ENCODE measurements at regions not wholly inside any gene's neighbourhood (a gene's known extent, or its start where the extent isn't known, plus 50 kb on each side); places are given as distances from the start of the nearest gene placed in this dataset.
"Not testable (repeated sequence)": the region's sequence is repeated elsewhere in the genome, so short reads cannot be mapped to it uniquely, and the experiment has no call there.

GRCh38 chr10:120051671-120052070 lies 159.1 kb downstream of the SEC23IP start:
- DNase-seq (ENCODE audit: low read depth) (no peak), FAIRE-seq (no peak)
- Histone ChIP-seq H3K36me3 (ENCODE audit: control insufficient read depth, insufficient read depth, low read length) (no peaks in the 10 kb centered on the region), H3K27me3 (ENCODE audit: control insufficient read depth, insufficient read depth, low read length) (no peaks in the 10 kb centered on the region), H3K4me3 (ENCODE audit: low read depth, low read length) (no peak overlapping the region)
- TF ChIP-seq CTCF (IDR thresholded peaks at IDR 0.05; ENCODE audit: insufficient read depth, low read length, severe bottlenecking), result no peak

GRCh38 chr10:120052964-120053702 lies 160.6 kb downstream of the SEC23IP start:
- TF ChIP-seq CTCF (IDR thresholded peaks at IDR 0.05; ENCODE audit: insufficient read depth, low read length, severe bottlenecking), result no peak
- Histone ChIP-seq H3K4me3 (ENCODE audit: low read depth, low read length) (no peak overlapping the region), H3K27me3 (ENCODE audit: control insufficient read depth, insufficient read depth, low read length) (no peaks in the 10 kb centered on the region), H3K36me3 (ENCODE audit: control insufficient read depth, insufficient read depth, low read length) (no peaks in the 10 kb centered on the region)
- no peak for DNase-seq (ENCODE audit: low read depth)
- no peak for FAIRE-seq

GRCh38 chr10:120059790-120060189 lies 167.3 kb downstream of the SEC23IP start:
- H3K27me3 ChIP-seq (ENCODE audit: control insufficient read depth, insufficient read depth, low read length); DNase-seq (ENCODE audit: low read depth); FAIRE-seq; H3K36me3 ChIP-seq (ENCODE audit: control insufficient read depth, insufficient read depth, low read length); H3K4me3 ChIP-seq (ENCODE audit: low read depth, low read length): not testable (repeated sequence)

- FAIRE-seq (no peak), DNase-seq (ENCODE audit: low read depth) (no peak)
- TF ChIP-seq CTCF (IDR thresholded peaks at IDR 0.05; ENCODE audit: insufficient read depth, low read length, severe bottlenecking), result no peak
- no peaks in the 10 kb centered on the region for H3K36me3 ChIP-seq (ENCODE audit: control insufficient read depth, insufficient read depth, low read length)
- H3K4me3 ChIP-seq (ENCODE audit: low read depth, low read length), result no peak overlapping the region
- no peaks in the 10 kb centered on the region for H3K27me3 ChIP-seq (ENCODE audit: control insufficient read depth, insufficient read depth, low read length)
Measured at GRCh38 chr10:120067427-120067826, 174.9 kb downstream of the SEC23IP start.

- TF ChIP-seq CTCF (IDR thresholded peaks at IDR 0.05; ENCODE audit: insufficient read depth, low read length, severe bottlenecking), result no peak
- DNase-seq (ENCODE audit: low read depth), result no peak
- Histone ChIP-seq H3K36me3 (ENCODE audit: control insufficient read depth, insufficient read depth, low read length) (no peaks in the 10 kb centered on the region), H3K27me3 (ENCODE audit: control insufficient read depth, insufficient read depth, low read length) (no peaks in the 10 kb centered on the region), H3K4me3 (ENCODE audit: low read depth, low read length) (no peak overlapping the region)
- no peak for FAIRE-seq
Measured at GRCh38 chr10:120069700-120070099, 177.2 kb downstream of the SEC23IP start.

- FAIRE-seq, result no peak
- no peak for TF ChIP-seq CTCF (IDR thresholded peaks at IDR 0.05; ENCODE audit: insufficient read depth, low read length, severe bottlenecking)
- H3K4me3 ChIP-seq (ENCODE audit: low read depth, low read length), result no peak overlapping the region
Measured at GRCh38 chr10:120075349-120075748, 182.8 kb downstream of the SEC23IP start.

More at GRCh38 chr10:120075349-120075748, 182.8 kb downstream of the SEC23IP start:
- no peak for DNase-seq (ENCODE audit: low read depth)
- no peaks in the 10 kb centered on the region for H3K27me3 ChIP-seq (ENCODE audit: control insufficient read depth, insufficient read depth, low read length)
- no peaks in the 10 kb centered on the region for H3K36me3 ChIP-seq (ENCODE audit: control insufficient read depth, insufficient read depth, low read length)

Data from bronchial epithelial cell (primary cell).